Natural killer cell treated with Interleukin-12 subunit alpha and Interleukin-12 subunit beta and Interleukin-15 and Interleukin-18, amount 100 ng/mL, for 72 hours (primary cell): ENCODE measurements at regions not wholly inside any gene's neighbourhood (a gene's known extent, or its start where the extent isn't known, plus 50 kb on each side); places are given as distances from the start of the nearest gene placed in this dataset.

Source experiments
- ATAC-seq, 2 donors: fragments of 150-1000 bp; cut with Tn5 transposase in 1 of 2; sonication (Bioruptor Pico), chemical (Tn5 transposase) in 1 of 2; 2 replicates each; pipeline ENCODE4 v1.10.0; 2021
- DNase-seq: peaks from one replicate; pipeline ENCODE4 v3.0.0; 2022; ENCODE audit warnings: low spot score
- H3K27ac Mint-ChIP-seq, 2 donors: 1 replicate in 1 of 2; 2 replicates in 1 of 2; pipeline ENCODE4 v1.8.0; 2022; ENCODE audit warnings: mixed read lengths in 2 of 2, mild to moderate bottlenecking in 1 of 2, moderate library complexity in 1 of 2
- H3K27me3 Mint-ChIP-seq, 2 donors: 1 replicate in 1 of 2; 2 replicates in 1 of 2; pipeline ENCODE4 v1.8.0; 2022; ENCODE audit warnings: mixed read lengths in 2 of 2
- H3K36me3 Mint-ChIP-seq: one replicate; pipeline ENCODE4 v1.8.0; 2022; ENCODE audit warnings: mixed read lengths
- H3K4me1 Mint-ChIP-seq, 2 donors: 1 replicate in 1 of 2; 2 replicates in 1 of 2; pipeline ENCODE4 v1.8.0; 2022; ENCODE audit warnings: low read depth in 2 of 2, mixed read lengths in 2 of 2, mild to moderate bottlenecking in 1 of 2
- H3K4me3 Mint-ChIP-seq: one replicate; pipeline ENCODE4 v1.8.0; 2022; ENCODE audit warnings: mixed read lengths
- H3K9me3 Mint-ChIP-seq: 2 replicates; pipeline ENCODE4 v1.8.0; 2022; ENCODE audit warnings: mixed read lengths

DNA sequence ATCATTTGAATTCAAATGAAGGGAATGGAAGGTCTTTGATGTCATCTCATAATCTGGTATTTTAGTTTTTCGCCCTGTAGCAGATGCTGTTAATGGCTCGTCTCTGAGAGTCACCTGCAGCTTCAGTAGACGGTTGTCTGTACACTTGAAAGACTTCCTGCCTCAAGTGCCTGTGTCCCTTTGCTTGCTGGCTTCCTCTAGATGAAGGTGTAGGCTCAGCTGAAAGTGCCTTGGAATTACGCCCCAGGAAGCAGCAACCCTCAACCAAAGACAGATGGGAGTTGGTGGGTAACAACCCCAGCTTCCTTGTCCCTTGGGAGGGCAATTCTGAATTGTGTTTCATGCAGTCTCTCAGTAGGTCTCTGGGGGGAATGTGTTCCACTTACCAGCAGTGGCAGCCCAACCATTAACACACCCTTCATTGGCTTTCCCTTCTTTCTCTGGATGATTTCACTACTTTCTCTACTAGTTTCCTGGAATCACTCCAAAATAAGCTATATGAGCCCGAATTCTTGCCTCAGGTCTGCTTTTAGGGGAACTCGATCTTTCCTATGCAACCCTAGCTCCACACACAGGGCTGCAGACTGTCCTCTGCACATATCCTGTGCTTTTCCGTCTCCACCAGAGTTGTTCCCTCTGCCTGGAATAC is 395.6 kb downstream of the DMAC1 start:
- Mint-ChIP-seq H3K4me3 (no peak overlapping the region), H3K36me3 (no peaks in the 10 kb centered on the region), H3K27me3 (peaks cover 11 to 24% of the 10 kb centered on the region in 2 donors), H3K9me3 (no peaks in the 10 kb centered on the region), H3K4me1 (peaks cover 0 to 5% of the 10 kb centered on the region in 2 donors), H3K27ac (no peak overlapping the region)
- no peak for DNase-seq
- ATAC-seq: no peak

DNA sequence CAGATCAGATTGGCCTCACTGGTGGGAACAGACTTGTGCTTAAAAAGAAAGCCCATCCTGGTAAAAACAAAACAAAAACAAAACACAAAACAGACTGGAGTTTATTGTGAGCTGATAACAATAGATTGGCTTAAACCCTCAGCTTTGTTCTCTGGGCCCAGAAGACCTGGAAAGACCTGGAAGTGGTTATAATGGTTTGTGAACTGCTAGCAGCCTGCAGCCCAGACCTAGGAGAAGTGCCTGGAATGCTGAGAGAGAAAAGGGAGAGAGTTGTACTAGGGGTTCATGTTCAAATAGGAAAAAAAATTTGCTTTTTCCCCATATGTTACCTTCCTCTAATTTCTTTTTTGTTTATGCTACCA is 396.6 kb downstream of the DMAC1 start:
- H3K36me3 Mint-ChIP-seq: no peaks in the 10 kb centered on the region
- peaks cover 11 to 24% of the 10 kb centered on the region in 2 donors for H3K27me3 Mint-ChIP-seq

DNA sequence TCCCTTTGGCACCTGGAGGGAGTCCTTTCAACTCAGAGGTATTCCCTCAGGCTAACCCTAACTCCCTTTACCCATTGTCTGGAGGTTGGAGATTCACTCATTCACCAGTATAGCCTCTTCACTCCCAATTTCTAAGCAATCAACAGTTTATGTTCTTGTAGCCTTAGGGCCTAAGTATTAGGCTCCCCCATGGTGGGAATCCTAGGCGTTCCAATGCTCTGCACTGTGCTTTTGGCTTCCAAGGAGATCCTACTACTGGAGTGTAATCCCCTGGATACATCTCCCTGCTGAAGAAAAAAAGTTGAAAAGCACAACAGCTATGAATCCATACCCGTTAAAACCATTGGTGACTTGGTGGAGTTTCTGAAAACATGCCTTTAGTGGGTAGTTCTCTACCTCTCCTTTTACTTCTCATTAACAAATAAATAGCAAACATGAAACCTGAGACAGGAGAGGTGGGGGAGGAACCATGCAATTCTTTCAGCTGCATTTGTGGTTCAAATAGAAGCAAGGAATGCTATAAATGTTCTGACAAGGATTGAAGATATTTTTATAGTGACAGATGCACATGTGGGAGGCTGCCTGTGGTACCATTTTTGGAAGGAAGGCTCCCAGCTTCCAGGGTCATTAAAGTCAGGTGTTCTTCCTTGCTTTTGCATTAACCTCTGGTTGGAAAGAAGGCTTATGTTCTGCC is 397.1 kb downstream of the DMAC1 start:
- Mint-ChIP-seq H3K27ac (no peak overlapping the region), H3K27me3 (peaks cover 11 to 21% of the 10 kb centered on the region in 2 donors), H3K4me3 (no peak overlapping the region), H3K9me3 (no peaks in the 10 kb centered on the region), H3K36me3 (no peaks in the 10 kb centered on the region), H3K4me1 (peaks cover 0 to 5% of the 10 kb centered on the region in 2 donors)
- DNase-seq: no peak
- no peak for ATAC-seq

More for the DNA sequence above, 396.6 kb downstream of the DMAC1 start:
- Mint-ChIP-seq H3K9me3 (no peaks in the 10 kb centered on the region), H3K27ac (no peak overlapping the region), H3K4me3 (no peak overlapping the region), H3K4me1 (peaks cover 0 to 5% of the 10 kb centered on the region in 2 donors)
- DNase-seq (no peak), ATAC-seq (no peak)

DNA sequence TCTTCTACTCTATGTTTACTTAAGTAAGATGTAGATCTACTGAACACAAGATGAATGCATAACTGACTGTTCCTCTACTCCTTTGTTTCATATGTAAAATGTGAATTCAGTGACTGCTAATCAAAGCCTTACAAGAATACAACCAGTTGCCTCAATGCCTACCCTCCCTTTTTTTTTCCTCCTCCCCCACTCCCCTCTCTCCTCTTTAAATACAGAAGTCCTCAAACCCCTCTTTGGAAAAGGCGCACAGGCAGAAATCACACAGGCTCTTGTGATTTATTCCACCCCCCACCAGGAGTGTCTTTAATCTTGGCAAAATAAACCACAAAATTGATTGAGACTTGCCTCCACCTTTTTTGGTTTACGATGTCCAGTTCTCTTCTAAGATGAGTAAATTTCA is 398.5 kb downstream of the DMAC1 start:
- peaks cover 11 to 21% of the 10 kb centered on the region in 2 donors for H3K27me3 Mint-ChIP-seq
- H3K4me3 Mint-ChIP-seq: no peak overlapping the region
- H3K27ac Mint-ChIP-seq: no peak overlapping the region
- H3K4me1 Mint-ChIP-seq: peaks cover 0 to 3% of the 10 kb centered on the region in 2 donors
- H3K36me3 Mint-ChIP-seq: no peaks in the 10 kb centered on the region
- no peaks in the 10 kb centered on the region for H3K9me3 Mint-ChIP-seq
- DNase-seq (no peak), ATAC-seq (no peak)

- Mint-ChIP-seq H3K9me3 (no peaks in the 10 kb centered on the region), H3K27ac (no peak overlapping the region), H3K36me3 (no peaks in the 10 kb centered on the region), H3K4me1 (no peaks in the 10 kb centered on the region), H3K27me3 (peaks cover 7 to 15% of the 10 kb centered on the region in 2 donors), H3K4me3 (no peak overlapping the region)
- ATAC-seq: no peak
- no peak for DNase-seq
Measured at GRCh38 chr9:7394002-7394774, 405.4 kb downstream of the DMAC1 start.

DNA sequence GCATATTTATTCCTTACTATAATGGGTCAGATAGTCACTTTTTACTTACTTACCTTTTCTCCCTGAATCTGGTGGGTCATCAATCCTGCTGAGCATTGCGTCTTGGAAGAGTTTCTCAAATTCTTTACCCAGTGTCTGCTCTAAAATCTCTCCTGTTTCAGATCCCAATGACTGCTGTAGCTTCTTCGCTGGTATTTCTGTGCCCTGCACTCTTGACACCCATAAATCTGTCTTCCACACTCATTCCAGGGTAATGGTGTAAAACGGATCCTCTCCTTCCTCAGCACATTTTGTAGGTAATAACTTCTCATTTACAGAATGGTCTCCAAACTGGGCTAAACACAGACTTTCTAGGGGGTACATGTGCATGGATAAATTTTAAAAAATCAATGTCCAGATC is 407.4 kb downstream of the DMAC1 start:
- H3K4me3 Mint-ChIP-seq: no peak overlapping the region
- H3K27me3 Mint-ChIP-seq: peaks cover 11 to 23% of the 10 kb centered on the region in 2 donors
- ATAC-seq (no peak), DNase-seq (no peak)
- no peaks in the 10 kb centered on the region for H3K9me3 Mint-ChIP-seq
- H3K36me3 Mint-ChIP-seq: no peaks in the 10 kb centered on the region
- H3K4me1 Mint-ChIP-seq: no peaks in the 10 kb centered on the region
- H3K27ac Mint-ChIP-seq: no peak overlapping the region

GRCh38 chr9:7388755-7389154 is 410.8 kb downstream of the DMAC1 start:
- Mint-ChIP-seq H3K36me3 (no peaks in the 10 kb centered on the region), H3K27me3 (peaks cover 13 to 36% of the 10 kb centered on the region in 2 donors), H3K4me1 (no peaks in the 10 kb centered on the region), H3K4me3 (no peak overlapping the region), H3K27ac (no peak overlapping the region), H3K9me3 (no peaks in the 10 kb centered on the region)
- DNase-seq (no peak), ATAC-seq (no peak)

DNA sequence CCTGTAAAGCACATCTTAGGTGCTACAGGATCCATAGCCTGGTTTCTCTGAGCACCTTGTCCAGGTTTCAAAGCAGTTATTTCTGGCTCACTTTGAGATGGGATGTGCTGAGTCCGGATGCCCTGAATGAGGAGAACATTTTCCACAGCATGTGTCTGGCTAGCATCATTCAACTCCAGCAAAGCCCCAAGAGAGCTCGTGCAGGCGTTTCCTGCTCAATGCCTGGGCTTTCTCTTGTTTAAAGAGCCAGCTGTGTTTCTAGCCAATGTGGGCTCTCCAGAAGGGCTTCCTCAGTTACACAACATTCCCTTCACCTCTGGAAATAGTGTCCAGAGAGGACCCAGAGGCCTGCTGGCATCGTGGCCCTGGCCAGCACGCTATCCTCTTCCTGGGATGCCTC is 411.7 kb downstream of the DMAC1 start:
- no peak overlapping the region for H3K27ac Mint-ChIP-seq
- ATAC-seq (no peak), DNase-seq (no peak)
- H3K36me3 Mint-ChIP-seq: no peaks in the 10 kb centered on the region
- no peaks in the 10 kb centered on the region for H3K9me3 Mint-ChIP-seq
- peaks cover 13 to 36% of the 10 kb centered on the region in 2 donors for H3K27me3 Mint-ChIP-seq
- no peak overlapping the region for H3K4me3 Mint-ChIP-seq
- no peaks in the 10 kb centered on the region for H3K4me1 Mint-ChIP-seq

- Mint-ChIP-seq H3K4me1 (no peaks in the 10 kb centered on the region), H3K9me3 (no peaks in the 10 kb centered on the region), H3K36me3 (no peaks in the 10 kb centered on the region), H3K27me3 (peaks cover 13 to 14% of the 10 kb centered on the region in 2 donors), H3K27ac (no peak overlapping the region), H3K4me3 (no peak overlapping the region)
- ATAC-seq: no peak
- DNase-seq: no peak
Measured at GRCh38 chr9:7382304-7382703, 417.3 kb downstream of the DMAC1 start.

- no peaks in the 10 kb centered on the region for H3K36me3 Mint-ChIP-seq
- H3K9me3 Mint-ChIP-seq: no peaks in the 10 kb centered on the region
- no peaks in the 10 kb centered on the region for H3K4me1 Mint-ChIP-seq
- peaks cover 0 to 7% of the 10 kb centered on the region in 2 donors for H3K27me3 Mint-ChIP-seq
- H3K4me3 Mint-ChIP-seq: no peak overlapping the region
- ATAC-seq (no peak), DNase-seq (no peak)
- no peak overlapping the region for H3K27ac Mint-ChIP-seq
Measured at GRCh38 chr9:7377489-7377888, 422.1 kb downstream of the DMAC1 start.

GRCh38 chr9:7376833-7377232 is 422.7 kb downstream of the DMAC1 start:
- Mint-ChIP-seq H3K4me1 (no peaks in the 10 kb centered on the region), H3K4me3 (no peak overlapping the region), H3K36me3 (no peaks in the 10 kb centered on the region), H3K9me3 (no peaks in the 10 kb centered on the region), H3K27me3 (peaks cover 0 to 7% of the 10 kb centered on the region in 2 donors), H3K27ac (no peak overlapping the region)
- no peak for DNase-seq
- ATAC-seq: no peak

- Mint-ChIP-seq H3K27ac (no peak overlapping the region), H3K9me3 (no peaks in the 10 kb centered on the region), H3K27me3 (peaks cover 0 to 7% of the 10 kb centered on the region in 2 donors), H3K4me3 (no peak overlapping the region), H3K4me1 (no peaks in the 10 kb centered on the region), H3K36me3 (no peaks in the 10 kb centered on the region)
- ATAC-seq: no peak
- DNase-seq: no peak
Measured at GRCh38 chr9:7376213-7376612, 423.4 kb downstream of the DMAC1 start.

- no peak for DNase-seq
- ATAC-seq: no peak
- Mint-ChIP-seq H3K36me3 (no peaks in the 10 kb centered on the region), H3K4me3 (no peak overlapping the region), H3K27ac (no peak overlapping the region), H3K4me1 (no peaks in the 10 kb centered on the region), H3K27me3 (peaks cover 0 to 5% of the 10 kb centered on the region in 2 donors), H3K9me3 (no peaks in the 10 kb centered on the region)
Measured at GRCh38 chr9:7375013-7375511, 424.5 kb downstream of the DMAC1 start.

GRCh38 chr9:7370988-7371387 is 428.6 kb downstream of the DMAC1 start:
- Mint-ChIP-seq H3K4me1 (no peaks in the 10 kb centered on the region), H3K4me3 (no peak overlapping the region), H3K9me3 (no peaks in the 10 kb centered on the region), H3K27me3 (peaks cover 2 to 5% of the 10 kb centered on the region in 2 donors), H3K27ac (no peak overlapping the region), H3K36me3 (no peaks in the 10 kb centered on the region)
- no peak for DNase-seq
- ATAC-seq: no peak
